ENCODE measurements at regions not wholly inside any gene's neighbourhood (a gene's known extent, or its start where the extent isn't known, plus 50 kb on each side); places are given as distances from the start of the nearest gene placed in this dataset.

DNA sequence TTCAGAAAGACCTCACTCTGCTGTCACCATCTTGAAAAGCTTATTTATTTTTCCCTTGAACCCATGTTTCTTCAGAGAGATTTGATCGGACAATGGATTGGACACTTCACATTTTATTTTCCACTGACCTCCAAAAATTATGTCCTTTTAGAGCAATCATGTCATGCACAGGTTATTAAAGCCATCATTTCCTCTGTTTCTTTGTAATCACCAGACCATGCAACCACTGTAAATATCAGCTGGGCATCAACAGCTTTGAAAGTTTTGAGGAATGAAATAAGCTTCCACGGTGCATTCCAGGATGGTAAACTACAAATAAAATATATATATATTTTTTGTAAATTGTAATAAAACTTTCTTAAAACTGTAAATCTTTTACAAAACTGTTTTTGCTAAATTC, 144.1 kb upstream of the ADAMTS5 start:
- POLR2A ChIA-PET (ENCODE audit: low non-redundant PET) = no interaction called here
- DNase-seq (ENCODE audit: low spot score) = no peak
- no peak overlapping the region for H3K27ac ChIP-seq
- TF ChIP-seq, protein P1, sequence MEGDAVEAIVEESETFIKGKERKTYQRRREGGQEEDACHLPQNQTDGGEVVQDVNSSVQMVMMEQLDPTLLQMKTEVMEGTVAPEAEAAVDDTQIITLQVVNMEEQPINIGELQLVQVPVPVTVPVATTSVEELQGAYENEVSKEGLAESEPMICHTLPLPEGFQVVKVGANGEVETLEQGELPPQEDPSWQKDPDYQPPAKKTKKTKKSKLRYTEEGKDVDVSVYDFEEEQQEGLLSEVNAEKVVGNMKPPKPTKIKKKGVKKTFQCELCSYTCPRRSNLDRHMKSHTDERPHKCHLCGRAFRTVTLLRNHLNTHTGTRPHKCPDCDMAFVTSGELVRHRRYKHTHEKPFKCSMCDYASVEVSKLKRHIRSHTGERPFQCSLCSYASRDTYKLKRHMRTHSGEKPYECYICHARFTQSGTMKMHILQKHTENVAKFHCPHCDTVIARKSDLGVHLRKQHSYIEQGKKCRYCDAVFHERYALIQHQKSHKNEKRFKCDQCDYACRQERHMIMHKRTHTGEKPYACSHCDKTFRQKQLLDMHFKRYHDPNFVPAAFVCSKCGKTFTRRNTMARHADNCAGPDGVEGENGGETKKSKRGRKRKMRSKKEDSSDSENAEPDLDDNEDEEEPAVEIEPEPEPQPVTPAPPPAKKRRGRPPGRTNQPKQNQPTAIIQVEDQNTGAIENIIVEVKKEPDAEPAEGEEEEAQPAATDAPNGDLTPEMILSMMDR (conservative IDR thresholded peaks at IDR 0.05; ENCODE audit: low read depth) = no peak
- CTCF ChIA-PET = interaction anchor here (0.7 kb wide), 2 partner anchors 453 to 1277 kb away, joined by 3 read pairs; no protein-coding TSS in a partner anchor

- H3K27ac ChIP-seq = no peak overlapping the region
- ChIA-PET CTCF (no interaction called here), POLR2A (ENCODE audit: low non-redundant PET) (no interaction called here)
- TF ChIP-seq, protein P1 (conservative IDR thresholded peaks at IDR 0.05; ENCODE audit: low read depth) = no peak
- DNase-seq (ENCODE audit: low spot score) = no peak
Observed at GRCh38 chr21:27108701-27109100, 141.8 kb upstream of the ADAMTS5 start.

DNA sequence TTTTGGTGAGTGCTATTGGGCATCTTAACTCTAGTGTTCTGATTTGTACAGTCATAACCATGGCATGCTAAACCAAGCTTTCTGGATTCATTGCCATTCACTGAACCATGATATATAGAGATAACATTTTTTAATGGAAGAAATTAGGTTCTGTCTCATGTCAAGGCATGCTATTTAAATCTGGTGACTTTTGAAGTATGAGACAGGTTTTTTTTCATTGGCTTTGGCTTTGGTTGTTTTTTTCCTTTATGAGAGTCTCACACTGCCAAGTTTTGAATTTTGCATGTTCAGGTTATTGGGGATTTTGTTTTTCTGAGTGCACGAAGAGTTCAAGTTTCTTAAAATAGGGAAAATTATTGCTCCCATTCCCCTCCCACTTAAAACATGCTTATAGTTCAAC, 141.3 kb upstream of the ADAMTS5 start:
- POLR2A ChIA-PET (ENCODE audit: low non-redundant PET) = no interaction called here
- no peak overlapping the region for H3K27ac ChIP-seq
- DNase-seq (ENCODE audit: low spot score) = no peak
- CTCF ChIA-PET = interaction anchor here (0.6 kb wide), 1 partner anchor 178 kb away, joined by 9 read pairs; no protein-coding TSS in a partner anchor
- TF ChIP-seq, protein P1 (conservative IDR thresholded peaks at IDR 0.05; ENCODE audit: low read depth) = no peak

- no peak overlapping the region for H3K27ac ChIP-seq
- DNase-seq (ENCODE audit: low spot score) = no peak
- TF ChIP-seq, protein P1 (conservative IDR thresholded peaks at IDR 0.05; ENCODE audit: low read depth) = no peak
- ChIA-PET POLR2A (ENCODE audit: low non-redundant PET) (no interaction called here), CTCF (no interaction called here)
Observed at GRCh38 chr21:27104846-27105431, 138.1 kb upstream of the ADAMTS5 start.

GRCh38 chr21:27103768-27104167, 136.9 kb upstream of the ADAMTS5 start:
- POLR2A ChIA-PET (ENCODE audit: low non-redundant PET) = no interaction called here
- CTCF ChIA-PET = no interaction called here
- TF ChIP-seq, protein P1 (conservative IDR thresholded peaks at IDR 0.05; ENCODE audit: low read depth) = no peak
- H3K27ac ChIP-seq = no peak overlapping the region
- DNase-seq (ENCODE audit: low spot score) = no peak

GRCh38 chr21:27101523-27101922, 134.6 kb upstream of the ADAMTS5 start:
- H3K27ac ChIP-seq = no peak overlapping the region
- TF ChIP-seq, protein P1 (conservative IDR thresholded peaks at IDR 0.05; ENCODE audit: low read depth) = no peak
- ChIA-PET POLR2A (ENCODE audit: low non-redundant PET) (no interaction called here), CTCF (no interaction called here)
- no peak for DNase-seq (ENCODE audit: low spot score)

All from RWPE1 (cell line).